CD14-positive monocyte (primary cell): ENCODE measurements at regions not wholly inside any gene's neighbourhood (a gene's known extent, or its start where the extent isn't known, plus 50 kb on each side); places are given as distances from the start of the nearest gene placed in this dataset.

ENCODE experiments used
- DNase-seq, 3 donors: peaks; one replicate each; pipeline ENCODE4 v3.0.0-alpha.2; 2011 to 2022
- H2AFZ ChIP-seq: 2 replicates; pipeline ENCODE4 v1.6.0; 2012; ENCODE audit warnings: mild to moderate bottlenecking, low read depth, low read length, inconsistent platforms; ENCODE audit not compliant: insufficient read depth, poor library complexity, severe bottlenecking
- H3K27ac ChIP-seq, 2 donors: 1 replicate in 1 of 2; 2 replicates in 1 of 2; pipeline ENCODE4 v1.5.1; 2012 to 2013; ENCODE audit warnings: low read length in 2 of 2, control low read depth in 1 of 2, inconsistent platforms in 1 of 2, low read depth in 1 of 2, mild to moderate bottlenecking in 1 of 2
- H3K27me3 ChIP-seq, 2 donors: one replicate each; pipeline versions ENCODE4 v1.6.0 to v1.6.1; 2011 to 2013; ENCODE audit warnings: low read length in 2 of 2; ENCODE audit not compliant: control insufficient read depth in 2 of 2, insufficient read depth in 2 of 2
- H3K36me3 ChIP-seq, 2 donors: replicated peaks in 1 of 2; 1 replicate in 1 of 2; 2 replicates in 1 of 2; pipeline versions ENCODE4 v1.5.1 to v1.6.1; 2012 to 2013; ENCODE audit warnings: low read length in 2 of 2, control low read depth in 1 of 2, inconsistent platforms in 1 of 2, mild to moderate bottlenecking in 1 of 2; ENCODE audit not compliant: insufficient read depth in 2 of 2, control insufficient read depth in 1 of 2
- H3K4me1 ChIP-seq, 2 donors: 1 replicate in 1 of 2; 2 replicates in 1 of 2; pipeline versions ENCODE4 v1.5.1 to v1.6.1; 2012 to 2013; ENCODE audit warnings: low read length in 2 of 2, control low read depth in 1 of 2, inconsistent platforms in 1 of 2, mild to moderate bottlenecking in 1 of 2, moderate library complexity in 1 of 2; ENCODE audit not compliant: insufficient read depth in 2 of 2, control insufficient read depth in 1 of 2
- H3K4me2 ChIP-seq: replicated peaks from 2 replicates; pipeline ENCODE3; 2012; ENCODE audit warnings: low read length, moderate library complexity, mild to moderate bottlenecking; ENCODE audit not compliant: poor library complexity, severe bottlenecking; ENCODE audit errors: extremely low read depth
- H3K4me3 ChIP-seq, 3 experiments: fragments of 200-600 bp in 1 of 3; sonication (generic) in 1 of 3; replicated peaks in 1 of 3; 1 replicate in 2 of 3; 2 replicates in 1 of 3; pipeline ENCODE4 v1.5.1; 2011 to 2013; ENCODE audit warnings: low read length in 3 of 3, mild to moderate bottlenecking in 3 of 3, control low read depth in 2 of 3, low read depth in 2 of 3, inconsistent platforms in 1 of 3, moderate library complexity in 1 of 3
- H3K79me2 ChIP-seq: 2 replicates; pipeline ENCODE4 v1.6.0; 2012; ENCODE audit warnings: mild to moderate bottlenecking, control low read depth, inconsistent platforms, low read length, moderate library complexity; ENCODE audit not compliant: insufficient read depth
- H3K9ac ChIP-seq: 2 replicates; pipeline ENCODE4 v1.6.0; 2017; ENCODE audit warnings: low read length, mild to moderate bottlenecking; ENCODE audit not compliant: insufficient read depth, poor library complexity, severe bottlenecking
- H3K9me3 ChIP-seq, 2 donors: replicated peaks in 1 of 2; 1 replicate in 1 of 2; 2 replicates in 1 of 2; pipeline versions ENCODE4 v1.5.1 to v1.6.1; 2012 to 2013; ENCODE audit warnings: low read length in 2 of 2, control low read depth in 1 of 2; ENCODE audit not compliant: control insufficient read depth in 1 of 2, insufficient read depth in 1 of 2
- H4K20me1 ChIP-seq: 2 replicates; pipeline ENCODE4 v1.6.0; 2012; ENCODE audit warnings: mild to moderate bottlenecking, low read length, control low read depth, moderate library complexity; ENCODE audit not compliant: insufficient read depth
- H3K27ac Mint-ChIP-seq, 7 donors: one replicate each; pipeline ENCODE4 v1.8.0; 2020; ENCODE audit warnings: mild to moderate bottlenecking in 7 of 7, mixed read lengths in 7 of 7, moderate library complexity in 6 of 7, inconsistent platforms in 2 of 7
- H3K27me3 Mint-ChIP-seq, 3 donors: one replicate each; pipeline ENCODE4 v1.8.0; 2021 to 2022; ENCODE audit warnings: low read depth in 3 of 3, mild to moderate bottlenecking in 3 of 3, mixed read lengths in 3 of 3, moderate library complexity in 3 of 3, inconsistent platforms in 1 of 3
- H3K36me3 Mint-ChIP-seq, 2 donors: one replicate each; pipeline ENCODE4 v1.8.0; 2020; ENCODE audit warnings: mixed read lengths in 2 of 2, inconsistent platforms in 1 of 2, mild to moderate bottlenecking in 1 of 2
- H3K4me1 Mint-ChIP-seq: one replicate; pipeline ENCODE4 v1.8.0; 2020; ENCODE audit warnings: mild to moderate bottlenecking, mixed read lengths
- H3K4me3 Mint-ChIP-seq, 2 donors: one replicate each; pipeline ENCODE4 v1.8.0; 2020; ENCODE audit warnings: mild to moderate bottlenecking in 2 of 2, mixed read lengths in 2 of 2, moderate library complexity in 1 of 2
- H3K9me3 Mint-ChIP-seq, 7 donors: one replicate each; pipeline ENCODE4 v1.8.0; 2020 to 2022; ENCODE audit warnings: mixed read lengths in 7 of 7, mild to moderate bottlenecking in 6 of 7, moderate library complexity in 6 of 7, inconsistent platforms in 2 of 7
- CTCF ChIP-seq: fragments of 200-600 bp; IDR thresholded peaks from one replicate; pipeline ENCODE4 v1.8.0; 2022; ENCODE audit warnings: antibody characterized with exemption, mild to moderate bottlenecking
- WGBS: methylation state at CpG from one replicate; pipeline ENCODE4 v1.1.5; 2013; ENCODE audit warnings: missing lambda C conversion rate; ENCODE audit not compliant: insufficient coverage; 5-methylcytosine and 5-hydroxymethylcytosine counted together
- intact Hi-C, 2 donors: fragments of 100-400 bp; cut with micrococcal nuclease; formaldehyde crosslinking; loops; one replicate each; pipeline versions ENCODE4 v1.15.0 to v1.15.1; 2023

- H3K4me3 ChIP-seq, result no peak overlapping the region
- H3K4me1 ChIP-seq, result no peaks in the 10 kb centered on the region
- Mint-ChIP-seq H3K4me3 (no peak overlapping the region), H3K4me1 (no peaks in the 10 kb centered on the region), H3K9me3 (peaks cover 0 to 5% (median 3%) of the 10 kb centered on the region in 7 donors), H3K27ac (no peak overlapping the region), H3K27me3 (peaks cover 3 to 7% (median 7%) of the 10 kb centered on the region in 3 donors), H3K36me3 (no peaks in the 10 kb centered on the region)
- no peaks in the 10 kb centered on the region for H3K79me2 ChIP-seq
- no peak for TF ChIP-seq CTCF
- H3K27me3 ChIP-seq, result no peaks in the 10 kb centered on the region
- DNase-seq, result no peak
- no peak overlapping the region for H3K27ac ChIP-seq
- intact Hi-C loops, result no loop called here
- H2AFZ ChIP-seq, result no peak overlapping the region
- H3K9me3 ChIP-seq, result no peaks in the 10 kb centered on the region
- H3K9ac ChIP-seq, result no peak overlapping the region
- H3K4me2 ChIP-seq, result no peak overlapping the region
- 100% methylated on average over 3 of the region's 6 CpGs for WGBS
- H3K36me3 ChIP-seq, result no peaks in the 10 kb centered on the region
- H4K20me1 ChIP-seq, result no peaks in the 10 kb centered on the region
These were observed 189.3 kb upstream of the RFC3 start for GRCh38 chr13:33628662-33629061.

GRCh38 chr13:33629605-33630360 lies 188.2 kb upstream of the RFC3 start:
- H3K27ac ChIP-seq, result no peak overlapping the region
- Mint-ChIP-seq H3K36me3 (no peaks in the 10 kb centered on the region), H3K27ac (no peak overlapping the region), H3K4me1 (no peaks in the 10 kb centered on the region), H3K27me3 (peaks cover 6 to 7% (median 7%) of the 10 kb centered on the region in 3 donors), H3K9me3 (peaks cover 0 to 5% (median 3%) of the 10 kb centered on the region in 7 donors), H3K4me3 (no peak overlapping the region)
- 100% methylated on average over 1 of the region's 4 CpGs for WGBS
- H3K79me2 ChIP-seq, result no peaks in the 10 kb centered on the region
- no peaks in the 10 kb centered on the region for H4K20me1 ChIP-seq
- H3K4me1 ChIP-seq, result no peaks in the 10 kb centered on the region
- intact Hi-C loops, result no loop called here
- H3K4me3 ChIP-seq, result no peak overlapping the region
- no peak overlapping the region for H3K9ac ChIP-seq
- H3K4me2 ChIP-seq, result no peak overlapping the region
- no peak for TF ChIP-seq CTCF
- DNase-seq, result no peak
- no peaks in the 10 kb centered on the region for H3K27me3 ChIP-seq
- no peaks in the 10 kb centered on the region for H3K9me3 ChIP-seq
- H2AFZ ChIP-seq, result no peak overlapping the region
- H3K36me3 ChIP-seq, result no peaks in the 10 kb centered on the region
